GM19035 (cell line): ENCODE measurements at regions not wholly inside any gene's neighbourhood (a gene's known extent, or its start where the extent isn't known, plus 50 kb on each side); places are given as distances from the start of the nearest gene placed in this dataset.

ENCODE experiments used
- ATAC-seq: cut with Tn5 transposase; IDR thresholded peaks from one replicate; pipeline ENCODE4 v1.9.1; 2021; ENCODE audit not compliant: unreplicated experiment

DNA sequence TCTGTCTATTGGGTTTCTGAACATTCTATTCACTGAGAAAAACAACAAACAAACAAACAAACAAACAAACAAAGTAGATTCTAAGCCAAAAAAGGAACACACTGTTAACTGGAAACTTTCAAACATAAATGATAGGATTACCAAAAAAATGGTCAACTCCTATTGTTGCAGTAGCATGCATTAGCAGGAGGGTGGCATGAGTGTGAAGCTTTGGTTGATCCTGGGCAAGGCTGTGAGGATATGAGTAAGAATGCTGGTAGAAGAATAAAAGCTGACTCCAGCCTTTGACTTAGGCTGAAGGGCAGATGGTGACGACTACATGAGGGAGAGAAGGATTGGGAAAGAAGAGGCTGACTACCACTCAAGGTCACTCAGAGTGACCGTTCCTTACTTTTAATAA is 810.3 kb downstream of the VGLL3 start:
- no peak for ATAC-seq

- ATAC-seq = no peak
These were observed 812.9 kb downstream of the VGLL3 start for GRCh38 chr3:86178095-86178494.

DNA sequence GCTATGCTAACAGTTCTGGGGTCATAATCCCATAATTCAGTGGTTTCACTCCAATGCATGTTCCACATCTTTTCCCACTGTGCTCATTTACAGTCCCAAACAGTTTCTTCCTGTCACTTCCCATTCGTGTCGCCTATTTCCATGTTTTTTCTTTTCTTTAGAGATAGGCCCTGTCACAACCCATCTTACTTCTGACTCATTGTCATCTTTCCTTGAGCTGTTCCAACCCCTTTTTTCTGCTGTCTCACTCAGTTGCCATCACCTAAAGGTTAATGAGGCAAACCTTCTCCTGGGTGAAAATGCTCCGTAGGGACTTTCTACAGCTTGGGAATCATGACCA is 814.5 kb downstream of the VGLL3 start:
- no peak for ATAC-seq

- ATAC-seq = no peak
These were observed 815.1 kb downstream of the VGLL3 start for GRCh38 chr3:86175593-86176444.

DNA sequence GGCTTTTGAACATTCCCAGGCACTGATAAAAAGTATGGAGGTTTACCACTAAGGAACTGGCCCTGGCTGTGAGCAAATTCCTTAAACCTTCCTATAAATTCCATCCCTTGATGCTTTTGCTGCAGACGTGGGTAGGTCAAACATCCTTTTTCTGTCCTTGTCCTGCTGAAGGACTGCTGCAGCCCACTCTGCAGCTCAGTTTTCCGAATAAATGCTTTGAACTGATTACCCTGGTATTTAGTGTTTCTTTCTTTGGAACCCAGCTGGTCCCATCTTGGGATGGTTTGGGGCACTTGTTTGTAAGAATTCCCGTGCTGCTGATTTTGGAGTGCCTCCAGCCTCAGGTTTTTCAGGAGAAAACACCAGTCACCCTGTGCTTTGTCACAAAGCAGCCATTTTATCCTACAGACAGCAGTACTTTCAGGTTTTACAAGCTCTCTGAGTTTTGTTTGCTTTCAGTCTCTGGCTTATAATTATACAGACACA is 815.9 kb downstream of the VGLL3 start:
- ATAC-seq = no peak

- no peak for ATAC-seq
These were observed 817.5 kb downstream of the VGLL3 start for GRCh38 chr3:86173401-86173800.

- no peak for ATAC-seq
These were observed 822.4 kb downstream of the VGLL3 start for GRCh38 chr3:86168512-86168911.

GRCh38 chr3:86162521-86162920 is 828.4 kb downstream of the VGLL3 start:
- no peak for ATAC-seq

DNA sequence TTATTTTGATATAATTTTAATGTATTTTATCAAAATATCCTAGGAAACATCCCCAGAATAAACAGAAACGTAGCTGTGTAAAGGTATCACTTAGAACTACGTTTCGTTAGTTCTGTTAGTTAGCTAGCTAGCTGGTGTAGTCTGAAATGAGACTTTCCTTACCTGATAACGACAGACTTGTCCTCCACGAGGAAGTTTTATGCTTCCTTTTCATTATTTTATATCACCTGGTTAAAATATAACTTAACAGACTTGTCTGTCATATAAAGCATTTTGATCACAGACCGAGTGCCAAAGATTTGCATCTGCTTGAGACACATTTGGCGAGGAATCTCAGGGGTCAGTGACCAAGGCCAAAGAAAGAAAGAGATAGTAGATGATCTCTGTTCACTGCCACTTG is 829.5 kb downstream of the VGLL3 start:
- no peak for ATAC-seq

DNA sequence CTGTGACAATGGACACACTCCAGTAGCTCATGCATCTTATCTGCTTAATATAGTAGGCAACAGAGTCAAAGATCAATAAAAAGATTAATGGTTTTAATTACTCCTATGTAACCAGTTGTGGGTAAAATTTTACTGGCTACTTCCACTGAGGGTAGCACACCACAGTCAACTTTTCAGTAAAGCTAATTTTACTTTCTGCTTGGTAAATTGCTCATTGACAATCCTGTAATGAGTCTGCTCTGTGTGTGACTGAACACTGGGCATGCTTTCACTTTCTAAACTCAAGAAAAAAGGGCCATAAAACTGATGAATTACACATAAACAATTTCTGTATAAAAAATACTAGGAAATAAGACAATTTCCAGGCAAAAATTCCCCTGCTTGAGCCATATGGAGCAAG is 838.3 kb downstream of the VGLL3 start:
- ATAC-seq = no peak

GRCh38 chr3:86149054-86149453 is 841.9 kb downstream of the VGLL3 start:
- ATAC-seq = no peak

DNA sequence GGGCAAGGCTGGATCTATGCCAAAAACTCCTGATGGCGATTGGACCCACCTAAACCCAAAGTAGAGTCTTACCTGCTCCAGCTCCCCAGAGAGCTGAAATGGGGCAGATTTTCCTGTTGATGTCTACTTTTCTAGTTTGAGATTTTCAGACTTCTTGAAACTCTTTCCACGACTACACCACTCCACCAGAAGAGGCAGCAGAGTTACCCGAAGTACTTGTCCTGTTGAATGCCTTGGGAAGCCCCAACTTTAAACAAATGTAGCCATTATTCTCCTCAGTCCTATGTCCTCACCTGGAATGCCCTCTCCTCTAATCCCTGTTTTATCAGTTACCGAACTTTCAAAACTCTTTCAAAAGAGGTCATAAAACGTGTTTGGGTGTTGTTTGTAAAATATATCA is 843.8 kb downstream of the VGLL3 start:
- ATAC-seq = no peak

- no peak for ATAC-seq
These were observed 864.4 kb downstream of the VGLL3 start for GRCh38 chr3:86126552-86126951.
